Sigmoid colon (tissue), 3 donors: ENCODE measurements at regions not wholly inside any gene's neighbourhood (a gene's known extent, or its start where the extent isn't known, plus 50 kb on each side); places are given as distances from the start of the nearest gene placed in this dataset.
"Not testable (repeated sequence)": the region's sequence is repeated elsewhere in the genome, so short reads cannot be mapped to it uniquely, and the experiment has no call there.

Experiments used
- POLR2A ChIP-seq, 2 donors: fragments of 450-650 bp; IDR thresholded peaks; one replicate each; pipeline ENCODE4 v1.6.1; 2016; ENCODE audit warnings: antibody characterized with exemption in 2 of 2, mild to moderate bottlenecking in 2 of 2, moderate library complexity in 2 of 2
- TF ChIP-seq, protein P1 (sequence below), 4 experiments: fragments of 450-650 bp in 3 of 4; fragments of 200-600 bp in 1 of 4; IDR thresholded peaks; one replicate each; pipeline ENCODE4 v1.5.1; 2016 to 2019; ENCODE audit warnings: antibody characterized with exemption in 4 of 4, mild to moderate bottlenecking in 3 of 4, moderate library complexity in 2 of 4

DNA sequence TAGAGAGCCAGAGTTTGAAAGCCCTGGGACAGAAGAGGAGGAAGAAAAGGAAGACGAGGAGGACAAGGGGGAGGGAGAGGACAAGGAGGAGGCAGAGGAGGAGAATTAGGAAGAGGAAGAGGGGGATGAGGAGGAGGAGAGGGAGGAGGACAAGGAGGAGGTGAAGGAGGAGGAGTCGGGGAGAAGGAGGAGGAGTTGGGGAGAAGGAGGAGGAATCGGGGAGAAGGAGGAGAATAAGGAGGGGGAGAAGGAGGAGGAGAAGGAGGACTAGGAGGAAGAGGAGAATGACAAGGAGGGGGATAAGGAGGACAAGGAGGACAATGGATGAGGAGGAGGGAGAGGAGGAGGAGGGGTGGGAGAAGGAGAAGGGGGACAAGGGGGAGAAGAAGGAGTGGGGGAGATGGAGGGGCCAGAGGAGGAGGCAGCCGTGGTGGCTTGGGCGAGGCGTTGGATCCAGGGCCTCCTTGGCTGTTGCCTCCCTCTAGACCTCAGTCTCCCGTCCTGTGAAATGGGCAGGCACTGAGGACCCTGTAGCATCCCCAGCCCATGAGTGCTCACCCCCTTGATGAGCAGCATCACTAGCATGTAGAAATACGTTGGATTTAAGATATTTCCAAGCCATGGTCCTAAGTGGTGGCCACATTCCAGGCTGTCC, 179.6 kb downstream of the LMLN start:
- not testable (repeated sequence) for TF ChIP-seq POLR2A (IDR thresholded peaks at IDR 0.05)
- TF ChIP-seq, protein P1, sequence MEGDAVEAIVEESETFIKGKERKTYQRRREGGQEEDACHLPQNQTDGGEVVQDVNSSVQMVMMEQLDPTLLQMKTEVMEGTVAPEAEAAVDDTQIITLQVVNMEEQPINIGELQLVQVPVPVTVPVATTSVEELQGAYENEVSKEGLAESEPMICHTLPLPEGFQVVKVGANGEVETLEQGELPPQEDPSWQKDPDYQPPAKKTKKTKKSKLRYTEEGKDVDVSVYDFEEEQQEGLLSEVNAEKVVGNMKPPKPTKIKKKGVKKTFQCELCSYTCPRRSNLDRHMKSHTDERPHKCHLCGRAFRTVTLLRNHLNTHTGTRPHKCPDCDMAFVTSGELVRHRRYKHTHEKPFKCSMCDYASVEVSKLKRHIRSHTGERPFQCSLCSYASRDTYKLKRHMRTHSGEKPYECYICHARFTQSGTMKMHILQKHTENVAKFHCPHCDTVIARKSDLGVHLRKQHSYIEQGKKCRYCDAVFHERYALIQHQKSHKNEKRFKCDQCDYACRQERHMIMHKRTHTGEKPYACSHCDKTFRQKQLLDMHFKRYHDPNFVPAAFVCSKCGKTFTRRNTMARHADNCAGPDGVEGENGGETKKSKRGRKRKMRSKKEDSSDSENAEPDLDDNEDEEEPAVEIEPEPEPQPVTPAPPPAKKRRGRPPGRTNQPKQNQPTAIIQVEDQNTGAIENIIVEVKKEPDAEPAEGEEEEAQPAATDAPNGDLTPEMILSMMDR (IDR thresholded peaks at IDR 0.05), result not testable (repeated sequence)
